Gastroesophageal sphincter (tissue), 4 donors: ENCODE measurements at regions not wholly inside any gene's neighbourhood (a gene's known extent, or its start where the extent isn't known, plus 50 kb on each side); places are given as distances from the start of the nearest gene placed in this dataset.

Experiments
- ATAC-seq: fragments of 150-250 bp; one replicate; pipeline ENCODE4 v1.9.1; 2016; ENCODE audit warnings: mild to moderate bottlenecking, moderate library complexity
- H3K27ac ChIP-seq, 4 donors: fragments of 200-600 bp; sonication (generic) in 3 of 4; 1 replicate in 3 of 4; 2 replicates in 1 of 4; pipeline ENCODE4 v1.5.1; 2016 to 2019
- H3K27me3 ChIP-seq: fragments of 200-600 bp; sonication (generic); one replicate; pipeline ENCODE4 v1.5.1; 2019
- H3K36me3 ChIP-seq, 2 donors: fragments of 200-600 bp; sonication (generic); one replicate each; pipeline ENCODE4 v1.5.1; 2019; ENCODE audit warnings: control low read depth in 1 of 2
- H3K4me1 ChIP-seq, 3 donors: fragments of 200-600 bp; sonication (generic); 1 replicate in 2 of 3; 2 replicates in 1 of 3; pipeline ENCODE4 v1.5.1; 2016 to 2019; ENCODE audit warnings: control low read depth in 2 of 3
- H3K4me3 ChIP-seq, 2 donors: fragments of 200-600 bp; sonication (generic); one replicate each; pipeline ENCODE4 v1.5.1; 2019; ENCODE audit warnings: mild to moderate bottlenecking in 1 of 2, moderate library complexity in 1 of 2
- H3K9me3 ChIP-seq, 3 donors: fragments of 200-600 bp; sonication (generic); one replicate each; pipeline ENCODE4 v1.5.1; 2017 to 2019; ENCODE audit warnings: control low read depth in 2 of 3
- CTCF ChIP-seq, 4 experiments: fragments of 200-600 bp in 2 of 4; fragments of 450-650 bp in 2 of 4; sonication (generic) in 1 of 4; IDR thresholded peaks; one replicate each; pipeline ENCODE4 v1.5.1; 2017 to 2019; ENCODE audit warnings: antibody characterized with exemption in 4 of 4, mild to moderate bottlenecking in 2 of 4, moderate library complexity in 2 of 4
- EP300 ChIP-seq: sonication (generic); formaldehyde crosslinking; IDR thresholded peaks from one replicate; pipeline ENCODE4 v1.6.1; 2017; ENCODE audit warnings: antibody characterized with exemption, mild to moderate bottlenecking
- POLR2A ChIP-seq, 2 donors: fragments of 450-650 bp; IDR thresholded peaks; one replicate each; pipeline ENCODE4 v1.6.1; 2017; ENCODE audit warnings: antibody characterized with exemption in 2 of 2, mild to moderate bottlenecking in 2 of 2, moderate library complexity in 1 of 2
- POLR2AphosphoS5 ChIP-seq: sonication (generic); formaldehyde crosslinking; IDR thresholded peaks from one replicate; pipeline ENCODE4 v1.6.1; 2017; ENCODE audit warnings: antibody characterized with exemption
- WGBS, 2 donors: methylation state at CpG; one replicate each; pipeline ENCODE4 v1.1.5; 2018; ENCODE audit warnings: low coverage in 1 of 2; 5-methylcytosine and 5-hydroxymethylcytosine counted together

- H3K4me3 ChIP-seq = no peak overlapping the region
- H3K4me1 ChIP-seq = peaks cover 0 to 14% (median 3%) of the 10 kb centered on the region in 3 donors
- H3K36me3 ChIP-seq = no peaks in the 10 kb centered on the region
- TF ChIP-seq POLR2AphosphoS5 (no peak), CTCF (IDR thresholded peaks at IDR 0.05) (no peak), EP300 (no peak)
- WGBS, 2 donors = 65 to 83% methylated on average over 2 to 5 of the region's 5 CpGs
- peaks cover 2% of the 10 kb centered on the region for H3K27me3 ChIP-seq
- no peak for ATAC-seq
- H3K9me3 ChIP-seq = no peaks in the 10 kb centered on the region
- no peak overlapping the region for H3K27ac ChIP-seq
Measured at GRCh38 chr5:111856876-111857466, 100.0 kb upstream of the NREP start.

GRCh38 chr5:111855356-111855755 is 98.4 kb upstream of the NREP start:
- Histone ChIP-seq H3K4me3 (no peak overlapping the region), H3K4me1 (peaks cover 0 to 11% (median 3%) of the 10 kb centered on the region in 3 donors), H3K36me3 (no peaks in the 10 kb centered on the region), H3K9me3 (no peaks in the 10 kb centered on the region), H3K27me3 (peaks cover 3% of the 10 kb centered on the region), H3K27ac (no peak overlapping the region)
- WGBS, 2 donors = 78 to 91% methylated on average over 1 of the region's 1 CpG
- TF ChIP-seq EP300 (no peak), POLR2AphosphoS5 (no peak), POLR2A (IDR thresholded peaks at IDR 0.05) (no peak), CTCF (IDR thresholded peaks at IDR 0.05) (no peak)
- ATAC-seq = no peak

DNA sequence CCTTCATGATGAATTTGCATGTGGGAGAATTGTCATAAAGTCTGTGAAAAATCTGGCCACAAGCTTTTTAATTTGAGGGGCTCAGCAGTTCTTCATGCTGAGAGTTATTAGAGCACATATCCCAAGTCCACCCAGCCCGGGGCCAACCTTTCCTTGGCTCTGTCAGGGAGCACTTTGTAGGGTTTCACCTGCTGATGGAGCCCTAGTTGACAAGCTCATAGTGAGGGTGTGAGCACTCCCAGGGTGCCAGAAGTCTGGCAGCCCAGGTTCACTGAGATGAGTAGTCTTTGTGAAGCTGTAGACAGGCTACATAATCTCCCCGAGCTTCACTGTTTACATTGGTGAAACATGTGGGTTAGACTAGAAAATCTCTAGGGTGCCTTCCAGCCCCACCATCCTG is 97.2 kb upstream of the NREP start:
- H3K4me3 ChIP-seq = no peak overlapping the region
- no peaks in the 10 kb centered on the region for H3K9me3 ChIP-seq
- H3K27me3 ChIP-seq = peaks cover 3% of the 10 kb centered on the region
- no peak for ATAC-seq
- no peaks in the 10 kb centered on the region for H3K4me1 ChIP-seq
- TF ChIP-seq EP300 = no peak
- TF ChIP-seq POLR2A (IDR thresholded peaks at IDR 0.05) = no peak
- no peak for TF ChIP-seq POLR2AphosphoS5
- TF ChIP-seq CTCF (IDR thresholded peaks at IDR 0.05) = no peak
- WGBS, 2 donors = 22 to 25% methylated on average over 1 of the region's 2 CpGs
- H3K36me3 ChIP-seq = no peaks in the 10 kb centered on the region
- no peak overlapping the region for H3K27ac ChIP-seq

DNA sequence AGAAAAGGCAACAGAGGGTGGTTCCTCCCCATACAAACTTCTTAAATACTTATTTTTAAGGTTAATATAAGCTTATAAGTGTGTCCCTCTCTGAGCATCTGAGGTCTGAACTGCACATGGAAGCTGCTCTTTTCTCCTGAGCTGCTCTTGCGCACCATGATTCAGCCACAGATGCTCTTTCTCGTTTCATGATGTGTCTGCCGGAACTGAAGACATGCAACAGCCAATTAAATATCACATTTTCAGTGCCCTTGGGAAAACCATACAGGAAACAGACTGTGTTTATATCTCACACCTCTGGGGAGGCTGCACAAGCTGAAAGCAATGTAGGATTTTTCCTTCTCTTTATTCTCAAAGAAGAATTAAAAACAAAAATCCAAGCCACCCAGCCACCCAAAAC is 96.8 kb upstream of the NREP start:
- ATAC-seq = no peak
- no peak for TF ChIP-seq EP300
- no peak for TF ChIP-seq CTCF (IDR thresholded peaks at IDR 0.05)
- no peak for TF ChIP-seq POLR2A (IDR thresholded peaks at IDR 0.05)
- TF ChIP-seq POLR2AphosphoS5 = no peak

More for the DNA sequence above, 96.8 kb upstream of the NREP start:
- H3K36me3 ChIP-seq = no peaks in the 10 kb centered on the region
- H3K27ac ChIP-seq = no peak overlapping the region
- H3K27me3 ChIP-seq = peaks cover 3% of the 10 kb centered on the region
- no peaks in the 10 kb centered on the region for H3K9me3 ChIP-seq
- WGBS, 2 donors = 44% methylated on average over 3 of the region's 3 CpGs; no CpG with 5 or more reads in 1 of the 2 donors
- no peak overlapping the region for H3K4me3 ChIP-seq
- H3K4me1 ChIP-seq = no peaks in the 10 kb centered on the region
